ENCODE measurements at regions not wholly inside any gene's neighbourhood (a gene's known extent, or its start where the extent isn't known, plus 50 kb on each side); places are given as distances from the start of the nearest gene placed in this dataset.

GRCh38 chr4:144463236-144463635, 182.7 kb upstream of the HHIP start:
- no peak for TF ChIP-seq EP300 (IDR thresholded peaks at IDR 0.05; ENCODE audit: borderline replicate concordance)
- TF ChIP-seq RAD21 (IDR thresholded peaks at IDR 0.05; ENCODE audit: low read depth), result no peak
